Mammary epithelial cell (primary cell): ENCODE measurements at regions not wholly inside any gene's neighbourhood (a gene's known extent, or its start where the extent isn't known, plus 50 kb on each side); places are given as distances from the start of the nearest gene placed in this dataset.

ENCODE experiments used
- EZH2 ChIP-seq: IDR thresholded peaks from 2 replicates; pipeline ENCODE4 v1.6.1; 2012; ENCODE audit warnings: low read length, inconsistent platforms, borderline replicate concordance
- TF ChIP-seq, protein P1 (sequence below), 2 donors: IDR thresholded peaks in 1 of 2; conservative IDR thresholded peaks in 1 of 2; 2 replicates each; pipeline ENCODE4 v1.5.1; 2011 to 2012; ENCODE audit warnings: inconsistent platforms in 2 of 2, low read length in 2 of 2, mild to moderate bottlenecking in 2 of 2, control low read depth in 1 of 2, low read depth in 1 of 2; ENCODE audit not compliant: insufficient read depth in 1 of 2; ENCODE audit errors: extremely low read depth in 1 of 2

DNA sequence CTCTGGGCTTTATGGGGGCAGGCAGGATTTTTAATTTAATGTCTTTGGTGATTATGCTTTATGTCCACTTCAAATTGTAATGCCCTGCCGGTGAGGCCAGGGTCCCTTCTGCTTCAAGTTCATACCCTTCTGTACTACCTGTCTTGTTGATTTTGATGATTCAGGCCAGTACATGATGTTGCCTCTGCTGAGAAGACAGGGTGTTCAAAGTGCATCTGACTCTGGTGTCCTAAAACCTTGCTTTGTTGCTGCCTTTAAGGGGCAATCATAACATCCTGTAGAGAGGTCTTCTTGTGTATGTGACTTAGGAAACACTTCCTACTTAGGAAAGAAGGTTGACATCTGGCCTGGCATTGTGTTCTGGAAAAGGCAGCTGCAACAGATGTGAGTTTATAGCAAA, 113.2 kb downstream of the TMEM170B start:
- TF ChIP-seq, protein P1, sequence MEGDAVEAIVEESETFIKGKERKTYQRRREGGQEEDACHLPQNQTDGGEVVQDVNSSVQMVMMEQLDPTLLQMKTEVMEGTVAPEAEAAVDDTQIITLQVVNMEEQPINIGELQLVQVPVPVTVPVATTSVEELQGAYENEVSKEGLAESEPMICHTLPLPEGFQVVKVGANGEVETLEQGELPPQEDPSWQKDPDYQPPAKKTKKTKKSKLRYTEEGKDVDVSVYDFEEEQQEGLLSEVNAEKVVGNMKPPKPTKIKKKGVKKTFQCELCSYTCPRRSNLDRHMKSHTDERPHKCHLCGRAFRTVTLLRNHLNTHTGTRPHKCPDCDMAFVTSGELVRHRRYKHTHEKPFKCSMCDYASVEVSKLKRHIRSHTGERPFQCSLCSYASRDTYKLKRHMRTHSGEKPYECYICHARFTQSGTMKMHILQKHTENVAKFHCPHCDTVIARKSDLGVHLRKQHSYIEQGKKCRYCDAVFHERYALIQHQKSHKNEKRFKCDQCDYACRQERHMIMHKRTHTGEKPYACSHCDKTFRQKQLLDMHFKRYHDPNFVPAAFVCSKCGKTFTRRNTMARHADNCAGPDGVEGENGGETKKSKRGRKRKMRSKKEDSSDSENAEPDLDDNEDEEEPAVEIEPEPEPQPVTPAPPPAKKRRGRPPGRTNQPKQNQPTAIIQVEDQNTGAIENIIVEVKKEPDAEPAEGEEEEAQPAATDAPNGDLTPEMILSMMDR (conservative IDR thresholded peaks at IDR 0.05 in 1 of 2, IDR thresholded peaks at IDR 0.05 in 1 of 2; ENCODE audit: extremely low read depth in 1 of 2, insufficient read depth in 1 of 2, low read depth in 1 of 2, low read length in 2 of 2), result no peak
- TF ChIP-seq EZH2, result no peak
